GM19463 (cell line): ENCODE measurements at regions not wholly inside any gene's neighbourhood (a gene's known extent, or its start where the extent isn't known, plus 50 kb on each side); places are given as distances from the start of the nearest gene placed in this dataset.
A peak's percentile ranks its signal among the peaks of the same experiment; 100 is the strongest.
"Not testable (repeated sequence)": the region's sequence is repeated elsewhere in the genome, so short reads cannot be mapped to it uniquely, and the experiment has no call there.

ENCODE experiments used
- ATAC-seq: cut with Tn5 transposase; IDR thresholded peaks from one replicate; pipeline ENCODE4 v1.9.1; 2021; ENCODE audit warnings: mild to moderate bottlenecking, moderate library complexity; ENCODE audit not compliant: unreplicated experiment

DNA sequence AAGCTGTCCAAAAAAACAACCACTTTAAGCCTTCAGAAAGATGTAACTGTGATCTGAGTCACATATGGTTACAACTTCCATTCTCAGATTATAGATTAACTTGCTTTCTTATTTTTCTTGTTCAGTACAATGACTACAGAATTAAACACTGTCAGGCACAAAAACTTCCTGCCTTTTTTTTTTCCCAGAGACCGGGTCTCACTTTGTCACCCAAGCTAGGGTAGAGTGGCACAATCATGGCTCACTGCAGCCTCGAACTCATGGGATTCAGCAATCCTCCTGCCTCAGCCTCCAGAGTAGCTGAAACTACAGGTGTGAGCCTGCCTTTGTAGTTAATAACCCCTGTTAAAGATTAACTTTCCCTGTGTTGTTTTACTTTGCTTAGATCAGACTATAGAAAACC, 163.2 kb downstream of the AVL9 start:
- peak; percentile 66 for ATAC-seq

- peak; percentile 33 for ATAC-seq
These were observed 162.7 kb downstream of the AVL9 start for GRCh38 chr7:32658034-32658433.

DNA sequence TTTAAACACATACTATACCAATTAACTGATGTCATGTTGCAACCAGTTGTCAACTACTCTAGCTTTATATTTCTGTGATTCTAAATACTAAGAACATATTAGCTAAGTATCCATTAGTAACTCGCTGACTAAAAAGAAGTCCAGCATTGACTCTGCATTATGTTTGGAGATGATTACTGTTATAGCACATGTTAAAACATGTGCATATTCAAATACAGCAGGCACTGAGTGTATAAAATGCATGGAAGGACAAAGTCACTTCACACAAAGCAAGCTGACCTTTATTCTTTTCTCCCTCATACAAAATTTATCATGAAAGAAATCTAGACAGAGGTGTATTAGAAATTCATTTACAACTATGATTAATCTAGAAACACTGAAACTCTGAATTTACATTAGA, 159.3 kb downstream of the AVL9 start:
- ATAC-seq = not testable (repeated sequence)

- not testable (repeated sequence) for ATAC-seq
These were observed 155.1 kb downstream of the AVL9 start for GRCh38 chr7:32650356-32650755.

GRCh38 chr7:32648408-32649156, 153.3 kb downstream of the AVL9 start:
- no peak for ATAC-seq

DNA sequence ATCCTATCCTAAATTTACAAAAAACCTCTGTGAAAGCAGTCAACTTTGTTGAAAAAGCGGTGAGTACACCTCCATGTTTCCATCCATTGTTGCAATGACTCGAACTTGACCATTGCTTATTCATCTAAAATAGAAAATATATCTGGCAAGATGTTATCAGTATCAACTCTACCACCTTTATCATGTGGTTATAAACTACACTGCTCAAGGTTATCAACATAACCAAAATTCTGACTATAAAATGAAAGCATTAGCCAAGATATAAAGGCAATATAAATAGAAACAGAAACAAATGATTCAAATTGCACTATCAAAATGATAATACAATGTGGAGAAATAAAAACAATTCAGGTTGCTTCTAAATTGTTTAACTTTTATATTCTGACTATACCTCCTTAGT, 150.0 kb downstream of the AVL9 start:
- ATAC-seq = not testable (repeated sequence)

DNA sequence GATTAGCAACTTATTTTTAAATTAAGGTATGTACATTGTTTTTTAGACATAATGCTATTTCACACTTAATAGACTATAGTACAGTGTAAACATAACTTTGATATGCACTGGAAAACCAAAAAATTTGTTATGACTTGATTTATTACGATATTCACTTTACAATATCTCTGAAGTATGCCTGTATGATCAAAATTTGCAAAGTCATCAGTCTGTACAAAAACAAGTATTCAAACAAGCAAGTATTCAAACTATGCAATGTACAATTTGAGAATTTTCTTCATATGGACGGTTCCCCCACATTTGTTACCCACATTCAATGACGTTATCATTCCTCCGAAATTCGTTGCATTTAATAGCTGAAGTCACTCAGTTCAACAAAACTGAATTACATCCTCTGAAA, 147.9 kb downstream of the AVL9 start:
- no peak for ATAC-seq

DNA sequence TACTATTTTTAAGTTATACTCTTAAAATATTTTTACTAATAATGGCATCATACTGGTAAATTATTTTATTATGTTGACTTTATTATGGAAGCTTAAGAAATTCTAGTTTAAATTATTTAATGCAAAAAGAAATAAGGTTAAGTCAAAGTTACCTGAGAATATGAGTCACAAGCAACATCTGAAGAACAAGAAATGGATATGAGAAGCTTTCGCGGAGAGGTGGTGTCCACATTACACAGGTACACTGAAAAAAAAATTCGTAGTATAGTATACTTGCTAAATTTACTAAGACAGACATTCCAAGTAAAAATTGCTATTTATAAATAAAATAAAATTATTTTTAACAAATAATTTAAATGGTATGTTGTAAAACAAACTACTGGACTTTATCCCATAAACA, 143.8 kb downstream of the AVL9 start:
- ATAC-seq = no peak

- peak; percentile 95 for ATAC-seq
These were observed 143.3 kb downstream of the AVL9 start for GRCh38 chr7:32638479-32639121.
